Liver (tissue), 3 donors: ENCODE measurements at regions not wholly inside any gene's neighbourhood (a gene's known extent, or its start where the extent isn't known, plus 50 kb on each side); places are given as distances from the start of the nearest gene placed in this dataset.

Experiments used
- GABPA ChIP-seq, 2 donors: IDR thresholded peaks in 1 of 2; conservative IDR thresholded peaks in 1 of 2; 2 replicates each; pipeline ENCODE4 v1.6.1; 2016; ENCODE audit warnings: antibody characterized with exemption in 2 of 2, mild to moderate bottlenecking in 1 of 2, moderate library complexity in 1 of 2
- RAD21 ChIP-seq, 2 donors: IDR thresholded peaks; 2 replicates each; pipeline ENCODE4 v1.6.1; 2016; ENCODE audit warnings: antibody characterized with exemption in 2 of 2, mild to moderate bottlenecking in 2 of 2
- RXRA ChIP-seq, 2 donors: IDR thresholded peaks; 2 replicates each; pipeline ENCODE4 v1.6.1; 2017 to 2018; ENCODE audit warnings: antibody characterized with exemption in 2 of 2, mild to moderate bottlenecking in 1 of 2
- SP1 ChIP-seq: IDR thresholded peaks from 2 replicates; pipeline ENCODE4 v1.6.1; 2018; ENCODE audit warnings: antibody characterized with exemption, mild to moderate bottlenecking
- YY1 ChIP-seq: IDR thresholded peaks from 2 replicates; pipeline ENCODE4 v1.6.1; 2016; ENCODE audit warnings: antibody characterized with exemption, mild to moderate bottlenecking
- TF ChIP-seq, protein P1 (sequence below): fragments of 150-350 bp; IDR thresholded peaks from 2 replicates; pipeline ENCODE4 v1.5.1; 2017; ENCODE audit warnings: improper control_type of control experiment, low read depth, low read length; ENCODE audit not compliant: missing input control
- TF ChIP-seq, protein P2 (sequence below): IDR thresholded peaks from 2 replicates; pipeline ENCODE4 v1.6.1; 2016; ENCODE audit warnings: antibody characterized with exemption
- TF ChIP-seq, protein P3 (sequence below): IDR thresholded peaks from 2 replicates; pipeline ENCODE4 v1.6.1; 2016; ENCODE audit warnings: antibody characterized with exemption
- TF ChIP-seq, protein P4 (sequence below): IDR thresholded peaks from 2 replicates; pipeline ENCODE4 v1.6.1; 2016; ENCODE audit warnings: antibody characterized with exemption
- donor health status: healthy.
- donor health status: healthy.

DNA sequence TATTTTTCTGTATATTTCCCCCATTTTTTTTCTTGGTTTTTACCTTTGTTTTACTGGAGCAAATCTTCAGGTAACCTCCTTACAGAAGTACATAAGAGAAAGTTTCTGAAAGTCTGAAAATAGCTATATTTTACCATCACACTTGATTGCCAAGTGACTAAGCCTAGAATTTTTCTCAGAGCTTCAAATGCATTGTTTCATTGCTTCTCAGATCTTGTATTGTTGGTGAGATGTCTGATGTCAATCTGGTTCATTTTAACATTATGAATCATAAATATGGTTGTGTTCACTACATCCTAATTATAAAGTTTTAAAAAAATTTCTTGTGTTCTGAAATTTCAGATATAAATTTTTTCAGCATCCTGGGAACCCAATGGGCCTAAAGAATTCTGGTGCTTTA is 228.2 kb downstream of the AHR start:
- TF ChIP-seq, protein P1, sequence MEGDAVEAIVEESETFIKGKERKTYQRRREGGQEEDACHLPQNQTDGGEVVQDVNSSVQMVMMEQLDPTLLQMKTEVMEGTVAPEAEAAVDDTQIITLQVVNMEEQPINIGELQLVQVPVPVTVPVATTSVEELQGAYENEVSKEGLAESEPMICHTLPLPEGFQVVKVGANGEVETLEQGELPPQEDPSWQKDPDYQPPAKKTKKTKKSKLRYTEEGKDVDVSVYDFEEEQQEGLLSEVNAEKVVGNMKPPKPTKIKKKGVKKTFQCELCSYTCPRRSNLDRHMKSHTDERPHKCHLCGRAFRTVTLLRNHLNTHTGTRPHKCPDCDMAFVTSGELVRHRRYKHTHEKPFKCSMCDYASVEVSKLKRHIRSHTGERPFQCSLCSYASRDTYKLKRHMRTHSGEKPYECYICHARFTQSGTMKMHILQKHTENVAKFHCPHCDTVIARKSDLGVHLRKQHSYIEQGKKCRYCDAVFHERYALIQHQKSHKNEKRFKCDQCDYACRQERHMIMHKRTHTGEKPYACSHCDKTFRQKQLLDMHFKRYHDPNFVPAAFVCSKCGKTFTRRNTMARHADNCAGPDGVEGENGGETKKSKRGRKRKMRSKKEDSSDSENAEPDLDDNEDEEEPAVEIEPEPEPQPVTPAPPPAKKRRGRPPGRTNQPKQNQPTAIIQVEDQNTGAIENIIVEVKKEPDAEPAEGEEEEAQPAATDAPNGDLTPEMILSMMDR: no peak
- TF ChIP-seq GABPA (IDR thresholded peaks at IDR 0.05 in 1 of 2, conservative IDR thresholded peaks at IDR 0.05 in 1 of 2) (no peak), YY1 (no peak), RXRA (IDR thresholded peaks at IDR 0.05) (no peak), SP1 (no peak), RAD21 (IDR thresholded peaks at IDR 0.05) (no peak)
- TF ChIP-seq, protein P2, sequence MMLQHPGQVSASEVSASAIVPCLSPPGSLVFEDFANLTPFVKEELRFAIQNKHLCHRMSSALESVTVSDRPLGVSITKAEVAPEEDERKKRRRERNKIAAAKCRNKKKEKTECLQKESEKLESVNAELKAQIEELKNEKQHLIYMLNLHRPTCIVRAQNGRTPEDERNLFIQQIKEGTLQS: no peak
- TF ChIP-seq, protein P3, sequence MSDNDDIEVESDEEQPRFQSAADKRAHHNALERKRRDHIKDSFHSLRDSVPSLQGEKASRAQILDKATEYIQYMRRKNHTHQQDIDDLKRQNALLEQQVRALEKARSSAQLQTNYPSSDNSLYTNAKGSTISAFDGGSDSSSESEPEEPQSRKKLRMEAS: no peak
- TF ChIP-seq, protein P4, sequence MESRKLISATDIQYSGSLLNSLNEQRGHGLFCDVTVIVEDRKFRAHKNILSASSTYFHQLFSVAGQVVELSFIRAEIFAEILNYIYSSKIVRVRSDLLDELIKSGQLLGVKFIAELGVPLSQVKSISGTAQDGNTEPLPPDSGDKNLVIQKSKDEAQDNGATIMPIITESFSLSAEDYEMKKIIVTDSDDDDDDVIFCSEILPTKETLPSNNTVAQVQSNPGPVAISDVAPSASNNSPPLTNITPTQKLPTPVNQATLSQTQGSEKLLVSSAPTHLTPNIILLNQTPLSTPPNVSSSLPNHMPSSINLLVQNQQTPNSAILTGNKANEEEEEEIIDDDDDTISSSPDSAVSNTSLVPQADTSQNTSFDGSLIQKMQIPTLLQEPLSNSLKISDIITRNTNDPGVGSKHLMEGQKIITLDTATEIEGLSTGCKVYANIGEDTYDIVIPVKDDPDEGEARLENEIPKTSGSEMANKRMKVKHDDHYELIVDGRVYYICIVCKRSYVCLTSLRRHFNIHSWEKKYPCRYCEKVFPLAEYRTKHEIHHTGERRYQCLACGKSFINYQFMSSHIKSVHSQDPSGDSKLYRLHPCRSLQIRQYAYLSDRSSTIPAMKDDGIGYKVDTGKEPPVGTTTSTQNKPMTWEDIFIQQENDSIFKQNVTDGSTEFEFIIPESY: no peak
